GM23338 (cell line): ENCODE measurements at regions not wholly inside any gene's neighbourhood (a gene's known extent, or its start where the extent isn't known, plus 50 kb on each side); places are given as distances from the start of the nearest gene placed in this dataset.

Experiments
- CREB1 ChIP-seq: fragments of 250-450 bp; sonication (Bioruptor Pico); IDR thresholded peaks from 2 replicates; pipeline ENCODE4 v1.5.0; 2020; ENCODE audit warnings: low read depth, mild to moderate bottlenecking, moderate library complexity
- CTCF ChIP-seq, 2 experiments: fragments of 200-600 bp in 1 of 2; sonication (generic) in 1 of 2; conservative IDR thresholded peaks; 2 replicates each; pipeline versions ENCODE4 v1.5.1 to v1.6.1; 2016 to 2017; ENCODE audit warnings: antibody characterized with exemption in 2 of 2, low read depth in 2 of 2, mild to moderate bottlenecking in 2 of 2, moderate library complexity in 1 of 2
- EZH2 ChIP-seq: fragments of 200-600 bp; sonication (generic); IDR thresholded peaks from one replicate; pipeline ENCODE4 v1.8.0; 2017; ENCODE audit warnings: antibody characterized with exemption, mild to moderate bottlenecking, low read depth; ENCODE audit not compliant: unreplicated experiment
- EZH2phosphoT487 ChIP-seq: fragments of 200-600 bp; sonication (generic); IDR thresholded peaks from one replicate; pipeline ENCODE4 v1.8.1; 2018; ENCODE audit warnings: antibody characterized with exemption; ENCODE audit not compliant: unreplicated experiment
- JUNB ChIP-seq: IDR thresholded peaks from one replicate; pipeline ENCODE4 v1.6.1; 2016; ENCODE audit warnings: antibody characterized with exemption; ENCODE audit not compliant: unreplicated experiment
- NANOG ChIP-seq: IDR thresholded peaks from 2 replicates; pipeline ENCODE4 v1.6.1; 2016; ENCODE audit warnings: antibody characterized with exemption, borderline replicate concordance
- POLR2AphosphoS5 ChIP-seq: IDR thresholded peaks from 2 replicates; pipeline ENCODE4 v1.6.1; 2016; ENCODE audit warnings: antibody characterized with exemption, low read depth
- REST ChIP-seq: IDR thresholded peaks from one replicate; pipeline ENCODE4 v1.6.1; 2018; ENCODE audit warnings: antibody characterized with exemption; ENCODE audit not compliant: unreplicated experiment

GRCh38 chr2:67179526-67179925 lies 217.6 kb upstream of the ETAA1 start:
- no peak for TF ChIP-seq CTCF (conservative IDR thresholded peaks at IDR 0.05; ENCODE audit: low read depth in 2 of 2)
- no peak for TF ChIP-seq POLR2AphosphoS5
- no peak for TF ChIP-seq NANOG
- no peak for TF ChIP-seq EZH2
- no peak for TF ChIP-seq JUNB
- no peak for TF ChIP-seq REST
- TF ChIP-seq CREB1 (CRISPR knock-in tag): no peak
- TF ChIP-seq EZH2phosphoT487: no peak
